ENCODE measurements at regions not wholly inside any gene's neighbourhood (a gene's known extent, or its start where the extent isn't known, plus 50 kb on each side); places are given as distances from the start of the nearest gene placed in this dataset.

- Histone ChIP-seq H3K4me1 (ENCODE audit: insufficient read depth, low read length) (no peaks in the 10 kb centered on the region), H3K4me3 (ENCODE audit: low read length) (no peak overlapping the region), H3K27me3 (ENCODE audit: insufficient read depth, low read length, poor library complexity, severe bottlenecking) (no peaks in the 10 kb centered on the region), H3K27ac (ENCODE audit: low read depth, low read length) (no peak overlapping the region), H3K9me3 (ENCODE audit: low read length) (no peaks in the 10 kb centered on the region), H3K36me3 (ENCODE audit: insufficient read depth, low read length) (no peaks in the 10 kb centered on the region)
- no peak overlapping the region for H3K4me3 Mint-ChIP-seq
- CTCF ChIA-PET: no interaction called here
- H3K27me3 Mint-ChIP-seq: no peaks in the 10 kb centered on the region
- no peaks in the 10 kb centered on the region for H3K36me3 Mint-ChIP-seq
- H3K4me1 Mint-ChIP-seq: no peaks in the 10 kb centered on the region
- peaks cover 2 to 14% (median 2%) of the 10 kb centered on the region in 5 donors for H3K9me3 Mint-ChIP-seq
- no peak for DNase-seq
- POLR2A ChIA-PET: no interaction called here
- H3K27ac Mint-ChIP-seq: no peak overlapping the region
Observed at GRCh38 chr5:106127341-106127781, 1543.4 kb downstream of the EFNA5 start.

GRCh38 chr5:106121972-106122605, 1548.6 kb downstream of the EFNA5 start:
- no peaks in the 10 kb centered on the region for H3K9me3 ChIP-seq (ENCODE audit: low read length)
- CTCF ChIA-PET: no interaction called here
- POLR2A ChIA-PET: no interaction called here
- no peaks in the 10 kb centered on the region for H3K4me1 Mint-ChIP-seq
- no peak for DNase-seq
- no peak overlapping the region for H3K4me3 Mint-ChIP-seq
- no peaks in the 10 kb centered on the region for H3K36me3 ChIP-seq (ENCODE audit: insufficient read depth, low read length)
- no peak overlapping the region for H3K27ac ChIP-seq (ENCODE audit: low read depth, low read length)
- no peaks in the 10 kb centered on the region for H3K4me1 ChIP-seq (ENCODE audit: insufficient read depth, low read length)
- peaks cover 0 to 22% (median 4%) of the 10 kb centered on the region in 5 donors for H3K9me3 Mint-ChIP-seq
- H3K36me3 Mint-ChIP-seq: no peaks in the 10 kb centered on the region
- no peak overlapping the region for H3K4me3 ChIP-seq (ENCODE audit: low read length)
- no peaks in the 10 kb centered on the region for H3K27me3 Mint-ChIP-seq
- H3K27ac Mint-ChIP-seq: no peak overlapping the region
- no peaks in the 10 kb centered on the region for H3K27me3 ChIP-seq (ENCODE audit: insufficient read depth, low read length, poor library complexity, severe bottlenecking)

DNA sequence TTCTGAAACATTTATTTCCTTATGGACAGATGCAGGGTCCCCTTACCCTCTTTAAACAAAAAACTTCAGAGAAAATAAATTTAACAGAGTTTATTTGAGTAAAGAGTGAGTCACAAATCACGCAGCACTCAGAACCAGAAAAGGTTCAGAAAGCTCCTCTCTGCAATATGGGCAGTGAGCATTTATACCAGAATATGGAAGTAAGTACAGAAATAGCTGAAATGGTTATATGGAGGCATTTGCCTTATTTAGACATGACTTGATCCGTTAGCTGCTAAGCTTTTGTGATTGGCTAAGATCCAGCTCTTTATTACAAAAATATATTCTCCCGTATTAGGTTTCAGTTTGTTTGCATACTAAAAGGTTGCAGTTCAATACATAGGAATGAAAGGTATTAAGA, 1554.1 kb downstream of the EFNA5 start:
- Mint-ChIP-seq H3K9me3 (peaks cover 2 to 19% (median 3%) of the 10 kb centered on the region in 5 donors), H3K27ac (no peak overlapping the region), H3K4me1 (no peaks in the 10 kb centered on the region), H3K4me3 (no peak overlapping the region), H3K36me3 (no peaks in the 10 kb centered on the region), H3K27me3 (no peaks in the 10 kb centered on the region)
- Histone ChIP-seq H3K4me1 (ENCODE audit: insufficient read depth, low read length) (no peaks in the 10 kb centered on the region), H3K27ac (ENCODE audit: low read depth, low read length) (no peak overlapping the region), H3K9me3 (ENCODE audit: low read length) (no peaks in the 10 kb centered on the region), H3K27me3 (ENCODE audit: insufficient read depth, low read length, poor library complexity, severe bottlenecking) (no peaks in the 10 kb centered on the region), H3K4me3 (ENCODE audit: low read length) (no peak overlapping the region), H3K36me3 (ENCODE audit: insufficient read depth, low read length) (no peaks in the 10 kb centered on the region)
- DNase-seq: no peak
- CTCF ChIA-PET: no interaction called here
- POLR2A ChIA-PET: no interaction called here

DNA sequence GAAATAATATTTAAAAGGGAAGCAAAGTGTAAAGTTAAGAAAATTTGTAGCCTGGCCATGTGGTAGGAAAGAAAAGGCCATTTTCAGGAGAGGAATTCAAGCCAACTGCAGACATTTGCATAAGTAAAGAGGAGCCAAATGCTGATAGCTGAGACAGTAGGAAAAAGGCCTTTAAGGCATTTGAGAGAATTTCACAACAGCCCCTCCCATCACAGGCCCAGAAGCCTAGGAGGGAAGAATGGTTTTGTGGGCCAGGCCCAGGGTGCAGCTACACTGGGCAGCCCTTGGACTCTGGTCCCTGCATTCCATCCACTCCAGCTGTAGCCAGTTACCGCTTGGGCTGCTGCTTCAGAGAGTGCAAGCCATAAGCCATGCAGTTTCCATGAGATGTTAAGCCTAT, 1556.8 kb downstream of the EFNA5 start:
- CTCF ChIA-PET: no interaction called here
- Mint-ChIP-seq H3K36me3 (no peaks in the 10 kb centered on the region), H3K27me3 (no peaks in the 10 kb centered on the region)

DNA sequence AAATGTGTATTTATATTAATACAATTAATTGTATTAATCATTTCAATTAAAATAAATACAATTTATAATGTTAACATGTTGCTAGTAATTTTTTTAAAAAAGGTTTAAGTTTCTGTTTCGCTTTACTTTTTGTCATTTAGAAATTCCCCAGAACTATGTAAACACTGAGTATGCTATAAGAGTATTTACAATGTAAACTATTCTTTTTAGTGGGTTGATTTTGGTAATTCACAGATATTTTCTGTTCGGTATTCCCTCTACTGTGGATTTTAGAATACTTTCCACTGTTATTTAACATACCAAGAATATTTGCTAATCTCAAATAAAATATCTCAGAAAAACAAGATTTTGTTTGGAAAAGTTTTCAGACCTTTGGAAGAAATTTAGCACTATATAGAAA, 1564.4 kb downstream of the EFNA5 start:
- no peaks in the 10 kb centered on the region for H3K36me3 Mint-ChIP-seq
- H3K9me3 Mint-ChIP-seq: peaks cover 0 to 18% (median 0%) of the 10 kb centered on the region in 5 donors
- no peak overlapping the region for H3K4me3 Mint-ChIP-seq
- Histone ChIP-seq H3K27ac (ENCODE audit: low read depth, low read length) (no peak overlapping the region), H3K9me3 (ENCODE audit: low read length) (peaks cover 3% of the 10 kb centered on the region), H3K27me3 (ENCODE audit: insufficient read depth, low read length, poor library complexity, severe bottlenecking) (no peaks in the 10 kb centered on the region), H3K4me3 (ENCODE audit: low read length) (no peak overlapping the region), H3K36me3 (ENCODE audit: insufficient read depth, low read length) (no peaks in the 10 kb centered on the region), H3K4me1 (ENCODE audit: insufficient read depth, low read length) (no peaks in the 10 kb centered on the region)
- no peaks in the 10 kb centered on the region for H3K4me1 Mint-ChIP-seq
- ChIA-PET POLR2A (no interaction called here), CTCF (no interaction called here)
- no peak for DNase-seq
- H3K27me3 Mint-ChIP-seq: no peaks in the 10 kb centered on the region
- no peak overlapping the region for H3K27ac Mint-ChIP-seq

More for the DNA sequence above, 1556.8 kb downstream of the EFNA5 start:
- Histone ChIP-seq H3K36me3 (ENCODE audit: insufficient read depth, low read length) (no peaks in the 10 kb centered on the region), H3K4me1 (ENCODE audit: insufficient read depth, low read length) (no peaks in the 10 kb centered on the region), H3K27me3 (ENCODE audit: insufficient read depth, low read length, poor library complexity, severe bottlenecking) (no peaks in the 10 kb centered on the region), H3K27ac (ENCODE audit: low read depth, low read length) (no peak overlapping the region), H3K4me3 (ENCODE audit: low read length) (no peak overlapping the region), H3K9me3 (ENCODE audit: low read length) (no peaks in the 10 kb centered on the region)
- no peak for DNase-seq
- Mint-ChIP-seq H3K27ac (no peak overlapping the region), H3K9me3 (peaks cover 0 to 23% (median 6%) of the 10 kb centered on the region in 5 donors), H3K4me3 (no peak overlapping the region), H3K4me1 (no peaks in the 10 kb centered on the region)
- POLR2A ChIA-PET: no interaction called here

GRCh38 chr5:106097340-106097739, 1573.4 kb downstream of the EFNA5 start:
- Mint-ChIP-seq H3K4me3 (no peak overlapping the region), H3K27ac (no peak overlapping the region), H3K9me3 (peaks cover 2 to 24% (median 13%) of the 10 kb centered on the region in 5 donors), H3K36me3 (no peaks in the 10 kb centered on the region), H3K27me3 (no peaks in the 10 kb centered on the region), H3K4me1 (no peaks in the 10 kb centered on the region)
- CTCF ChIA-PET: no interaction called here
- POLR2A ChIA-PET: no interaction called here
- H3K4me3 ChIP-seq (ENCODE audit: low read length): no peak overlapping the region
- DNase-seq: no peak
- H3K27ac ChIP-seq (ENCODE audit: low read depth, low read length): no peak overlapping the region
- H3K9me3 ChIP-seq (ENCODE audit: low read length): peaks cover 3% of the 10 kb centered on the region
- no peaks in the 10 kb centered on the region for H3K27me3 ChIP-seq (ENCODE audit: insufficient read depth, low read length, poor library complexity, severe bottlenecking)
- H3K36me3 ChIP-seq (ENCODE audit: insufficient read depth, low read length): no peaks in the 10 kb centered on the region
- no peaks in the 10 kb centered on the region for H3K4me1 ChIP-seq (ENCODE audit: insufficient read depth, low read length)

GRCh38 chr5:106094839-106095238, 1575.9 kb downstream of the EFNA5 start:
- Histone ChIP-seq H3K9me3 (ENCODE audit: low read length) (no peaks in the 10 kb centered on the region), H3K4me1 (ENCODE audit: insufficient read depth, low read length) (no peaks in the 10 kb centered on the region), H3K4me3 (ENCODE audit: low read length) (no peak overlapping the region), H3K36me3 (ENCODE audit: insufficient read depth, low read length) (no peaks in the 10 kb centered on the region), H3K27ac (ENCODE audit: low read depth, low read length) (no peak overlapping the region), H3K27me3 (ENCODE audit: insufficient read depth, low read length, poor library complexity, severe bottlenecking) (no peaks in the 10 kb centered on the region)
- ChIA-PET POLR2A (no interaction called here), CTCF (no interaction called here)
- DNase-seq: no peak
- H3K27me3 Mint-ChIP-seq: no peaks in the 10 kb centered on the region
- H3K27ac Mint-ChIP-seq: no peak overlapping the region
- no peaks in the 10 kb centered on the region for H3K4me1 Mint-ChIP-seq
- no peaks in the 10 kb centered on the region for H3K36me3 Mint-ChIP-seq
- peaks cover 2 to 15% (median 8%) of the 10 kb centered on the region in 5 donors for H3K9me3 Mint-ChIP-seq
- no peak overlapping the region for H3K4me3 Mint-ChIP-seq

- Mint-ChIP-seq H3K4me1 (no peaks in the 10 kb centered on the region), H3K27ac (no peak overlapping the region), H3K4me3 (no peak overlapping the region), H3K36me3 (no peaks in the 10 kb centered on the region), H3K27me3 (no peaks in the 10 kb centered on the region), H3K9me3 (peaks cover 2 to 12% (median 10%) of the 10 kb centered on the region in 5 donors)
- H3K4me1 ChIP-seq (ENCODE audit: insufficient read depth, low read length): no peaks in the 10 kb centered on the region
- H3K36me3 ChIP-seq (ENCODE audit: insufficient read depth, low read length): no peaks in the 10 kb centered on the region
- H3K9me3 ChIP-seq (ENCODE audit: low read length): no peaks in the 10 kb centered on the region
- no peak overlapping the region for H3K4me3 ChIP-seq (ENCODE audit: low read length)
- ChIA-PET CTCF (no interaction called here), POLR2A (no interaction called here)
- no peak overlapping the region for H3K27ac ChIP-seq (ENCODE audit: low read depth, low read length)
- no peaks in the 10 kb centered on the region for H3K27me3 ChIP-seq (ENCODE audit: insufficient read depth, low read length, poor library complexity, severe bottlenecking)
- no peak for DNase-seq
Observed at GRCh38 chr5:106094204-106094607, 1576.5 kb downstream of the EFNA5 start.

- Mint-ChIP-seq H3K4me3 (no peak overlapping the region), H3K27ac (no peak overlapping the region), H3K36me3 (no peaks in the 10 kb centered on the region), H3K27me3 (no peaks in the 10 kb centered on the region), H3K9me3 (peaks cover 0 to 11% (median 4%) of the 10 kb centered on the region in 5 donors), H3K4me1 (no peaks in the 10 kb centered on the region)
- Histone ChIP-seq H3K9me3 (ENCODE audit: low read length) (no peaks in the 10 kb centered on the region), H3K4me1 (ENCODE audit: insufficient read depth, low read length) (no peaks in the 10 kb centered on the region), H3K36me3 (ENCODE audit: insufficient read depth, low read length) (no peaks in the 10 kb centered on the region), H3K27ac (ENCODE audit: low read depth, low read length) (no peak overlapping the region), H3K4me3 (ENCODE audit: low read length) (no peak overlapping the region), H3K27me3 (ENCODE audit: insufficient read depth, low read length, poor library complexity, severe bottlenecking) (no peaks in the 10 kb centered on the region)
- ChIA-PET POLR2A (no interaction called here), CTCF (no interaction called here)
- no peak for DNase-seq
Observed at GRCh38 chr5:106093134-106093533, 1577.6 kb downstream of the EFNA5 start.

Measured in CD8-positive, alpha-beta memory T cell (primary cell).